ENCODE measurements at regions not wholly inside any gene's neighbourhood (a gene's known extent, or its start where the extent isn't known, plus 50 kb on each side); places are given as distances from the start of the nearest gene placed in this dataset.

GRCh38 chr11:44456544-44457300 is 108.7 kb upstream of the CD82 start:
- TF ChIP-seq CTCF (IDR thresholded peaks at IDR 0.05) = peak in 7 of 12 donors; percentile 7 to 47 (median 35)
- TF ChIP-seq POLR2A (IDR thresholded peaks at IDR 0.05) = no peak
